ENCODE measurements at regions not wholly inside any gene's neighbourhood (a gene's known extent, or its start where the extent isn't known, plus 50 kb on each side); places are given as distances from the start of the nearest gene placed in this dataset.
A peak's percentile ranks its signal among the peaks of the same experiment; 100 is the strongest.

DNA sequence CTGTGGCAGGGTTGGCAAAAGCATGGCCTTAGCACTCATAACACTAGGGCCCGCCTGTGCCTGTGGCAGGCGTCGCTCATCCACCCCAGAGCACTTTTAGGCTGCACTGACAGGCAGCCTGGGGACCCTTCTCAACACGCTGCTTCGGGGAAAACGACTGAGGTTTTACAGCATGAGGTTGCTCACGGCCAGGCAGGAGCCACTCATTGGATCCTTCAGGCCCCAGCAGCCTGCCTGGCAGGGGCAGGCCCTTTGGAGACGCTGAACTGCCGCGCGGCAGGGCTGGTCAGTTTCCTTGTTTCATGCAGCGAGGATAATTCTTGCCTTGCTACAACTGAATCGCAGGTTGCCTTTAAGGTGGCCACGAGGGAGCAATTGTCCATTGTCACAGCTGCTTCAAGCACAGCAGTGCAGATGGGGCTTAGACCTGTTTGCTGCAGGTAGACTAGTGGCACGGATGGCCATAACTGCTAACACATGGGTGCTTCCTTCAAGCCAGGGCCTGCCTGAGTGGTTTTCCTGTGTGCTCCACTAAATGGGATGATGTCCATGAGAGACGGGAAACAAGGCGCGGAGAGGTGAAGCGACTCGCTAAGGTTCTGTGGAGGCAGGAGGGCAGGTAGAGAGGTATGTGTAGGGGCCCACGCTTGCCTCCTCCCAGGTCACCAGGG is 49.9 kb upstream of the HS6ST1 start:
- Histone ChIP-seq H3K27ac (ENCODE audit: low read depth, low read length) (no peak overlapping the region), H3K4me3 (ENCODE audit: low read depth, low read length) (no peak overlapping the region), H3K9me3 (ENCODE audit: control insufficient read depth, insufficient read depth, low read length) (no peaks in the 10 kb centered on the region), H3K4me1 (ENCODE audit: control insufficient read depth, insufficient read depth, low read length) (peaks cover 9% of the 10 kb centered on the region), H3K9ac (ENCODE audit: low read depth, low read length) (no peak overlapping the region), H3K36me3 (ENCODE audit: control insufficient read depth, insufficient read depth, low read length) (no peaks in the 10 kb centered on the region), H3K27me3 (ENCODE audit: control insufficient read depth, insufficient read depth, low read length) (peaks cover 3% of the 10 kb centered on the region)

DNA sequence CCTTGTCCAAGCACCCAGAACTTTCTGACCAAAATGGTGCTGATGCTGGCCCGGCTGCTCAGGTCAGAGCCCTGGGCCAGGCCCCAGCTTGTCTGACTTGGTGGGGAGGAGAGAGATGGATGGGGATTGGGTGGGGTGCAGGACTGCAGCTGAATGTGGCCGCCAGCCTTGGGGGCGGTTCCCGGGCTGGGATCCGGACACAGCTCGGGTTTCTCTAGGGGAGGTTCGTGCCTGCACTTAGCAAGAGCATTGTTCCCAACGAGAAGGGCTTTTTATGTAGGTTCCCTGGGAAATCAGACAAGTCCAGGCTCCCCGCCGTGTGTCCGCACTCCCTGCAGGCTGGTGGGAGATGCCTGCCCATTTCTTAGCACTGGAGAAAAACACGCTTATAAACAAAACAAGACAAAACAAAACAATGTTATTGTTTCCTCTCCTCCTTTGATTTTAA is 50.5 kb upstream of the HS6ST1 start:
- H3K4me3 ChIP-seq (ENCODE audit: low read depth, low read length) = no peak overlapping the region
- peak overlapping the region; percentile 32 for H3K27ac ChIP-seq (ENCODE audit: low read depth, low read length)
- H3K4me1 ChIP-seq (ENCODE audit: control insufficient read depth, insufficient read depth, low read length) = peaks cover 3% of the 10 kb centered on the region; the same call in 1 of the 2 replicates
- H3K27me3 ChIP-seq (ENCODE audit: control insufficient read depth, insufficient read depth, low read length) = no peaks in the 10 kb centered on the region; the same call in 1 of the 2 replicates
- no peaks in the 10 kb centered on the region for H3K36me3 ChIP-seq (ENCODE audit: control insufficient read depth, insufficient read depth, low read length)
- H3K9ac ChIP-seq (ENCODE audit: low read depth, low read length) = no peak overlapping the region
- H3K9me3 ChIP-seq (ENCODE audit: control insufficient read depth, insufficient read depth, low read length) = no peaks in the 10 kb centered on the region

DNA sequence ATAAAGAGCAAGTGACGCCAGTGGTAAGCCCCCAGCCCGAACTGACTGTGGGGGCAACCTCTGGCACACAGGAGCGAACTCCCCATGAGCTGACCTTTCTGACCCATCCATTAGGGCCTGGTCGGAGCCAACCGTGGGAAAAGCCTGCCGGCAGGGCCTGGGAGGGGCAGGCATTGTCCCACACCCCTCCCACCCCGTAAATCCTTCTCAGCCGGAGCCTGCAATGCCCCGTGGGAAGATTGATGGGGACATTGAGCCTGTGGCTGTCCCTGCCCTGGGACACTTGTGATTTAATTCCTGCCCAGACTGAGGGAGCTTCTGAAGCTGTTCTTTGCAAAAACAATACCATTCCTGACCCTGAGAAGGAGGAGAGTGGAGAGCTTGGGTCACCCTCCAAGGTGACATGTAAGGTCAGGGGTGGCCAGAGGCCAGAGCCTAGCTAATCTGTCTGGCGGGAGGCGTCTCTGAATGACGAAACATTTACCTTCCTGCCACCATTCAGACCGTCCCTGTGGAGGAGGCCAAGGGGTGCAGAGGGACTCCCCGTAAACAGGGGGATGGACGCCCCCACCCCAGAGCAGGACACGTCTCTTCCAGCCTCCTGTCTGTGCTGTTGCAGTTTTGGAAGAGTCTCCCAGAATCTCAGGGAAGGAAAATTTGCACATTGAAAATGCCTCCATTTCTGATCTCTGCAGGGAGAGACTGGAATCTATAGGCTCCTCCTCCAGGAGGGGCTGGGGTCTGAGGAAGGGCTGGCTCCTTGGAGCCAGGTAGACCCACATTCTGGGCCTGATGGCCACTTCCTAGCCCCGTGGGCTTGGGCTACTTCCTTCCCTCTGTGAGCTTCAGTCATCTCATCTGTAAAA is 51.2 kb upstream of the HS6ST1 start:
- H3K4me1 ChIP-seq (ENCODE audit: control insufficient read depth, insufficient read depth, low read length) = peaks cover 3% of the 10 kb centered on the region; the same call in 1 of the 2 replicates
- H3K4me3 ChIP-seq (ENCODE audit: low read depth, low read length) = no peak overlapping the region
- no peak overlapping the region for H3K9ac ChIP-seq (ENCODE audit: low read depth, low read length)
- H3K36me3 ChIP-seq (ENCODE audit: control insufficient read depth, insufficient read depth, low read length) = no peaks in the 10 kb centered on the region
- peak overlapping the region; percentile 32 for H3K27ac ChIP-seq (ENCODE audit: low read depth, low read length)
- H3K9me3 ChIP-seq (ENCODE audit: control insufficient read depth, insufficient read depth, low read length) = no peaks in the 10 kb centered on the region
- no peaks in the 10 kb centered on the region; the same call in 1 of the 2 replicates for H3K27me3 ChIP-seq (ENCODE audit: control insufficient read depth, insufficient read depth, low read length)

DNA sequence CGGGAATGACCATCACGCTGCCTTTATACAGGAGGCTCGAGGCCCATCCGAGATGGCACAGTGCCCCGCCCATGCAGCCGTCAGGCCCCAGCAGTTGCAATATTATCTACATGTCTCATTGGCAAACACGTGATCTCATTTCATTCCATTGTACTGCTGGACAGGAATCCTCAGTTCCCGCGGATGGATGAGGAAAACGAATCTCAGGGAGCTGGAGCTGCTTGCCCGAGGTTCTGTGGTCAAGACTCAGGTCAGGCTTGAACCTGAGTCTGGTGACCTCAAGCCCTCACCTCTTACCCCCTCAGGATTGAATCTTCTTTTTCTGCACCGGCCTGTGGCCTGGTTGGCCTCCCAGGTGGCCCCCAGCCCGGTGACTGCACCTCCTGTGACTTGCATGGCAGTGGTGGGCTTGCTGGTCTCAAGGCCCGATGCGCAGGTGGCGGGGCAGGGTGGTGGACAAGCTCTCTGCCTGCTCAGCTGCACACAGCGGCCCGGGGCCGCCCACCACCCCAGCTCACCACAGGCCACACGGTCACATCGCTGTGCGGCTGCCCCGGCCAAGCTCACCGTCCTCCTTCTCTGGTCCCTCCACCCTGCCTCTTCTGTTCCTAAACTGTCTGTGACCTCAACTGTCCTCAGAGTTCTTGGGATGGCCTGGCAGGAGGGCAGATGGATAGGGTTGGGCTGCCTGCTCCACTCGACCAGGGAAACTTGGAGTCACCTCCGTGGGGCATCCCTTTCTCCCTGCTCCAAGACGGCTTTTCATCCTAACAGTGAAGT is 52.0 kb upstream of the HS6ST1 start:
- Histone ChIP-seq H3K9me3 (ENCODE audit: control insufficient read depth, insufficient read depth, low read length) (no peaks in the 10 kb centered on the region), H3K4me3 (ENCODE audit: low read depth, low read length) (no peak overlapping the region), H3K27me3 (ENCODE audit: control insufficient read depth, insufficient read depth, low read length) (no peaks in the 10 kb centered on the region; the same call in 1 of the 2 replicates), H3K9ac (ENCODE audit: low read depth, low read length) (no peak overlapping the region), H3K27ac (ENCODE audit: low read depth, low read length) (no peak overlapping the region), H3K4me1 (ENCODE audit: control insufficient read depth, insufficient read depth, low read length) (peaks cover 3% of the 10 kb centered on the region; the same call in 1 of the 2 replicates), H3K36me3 (ENCODE audit: control insufficient read depth, insufficient read depth, low read length) (no peaks in the 10 kb centered on the region)

DNA sequence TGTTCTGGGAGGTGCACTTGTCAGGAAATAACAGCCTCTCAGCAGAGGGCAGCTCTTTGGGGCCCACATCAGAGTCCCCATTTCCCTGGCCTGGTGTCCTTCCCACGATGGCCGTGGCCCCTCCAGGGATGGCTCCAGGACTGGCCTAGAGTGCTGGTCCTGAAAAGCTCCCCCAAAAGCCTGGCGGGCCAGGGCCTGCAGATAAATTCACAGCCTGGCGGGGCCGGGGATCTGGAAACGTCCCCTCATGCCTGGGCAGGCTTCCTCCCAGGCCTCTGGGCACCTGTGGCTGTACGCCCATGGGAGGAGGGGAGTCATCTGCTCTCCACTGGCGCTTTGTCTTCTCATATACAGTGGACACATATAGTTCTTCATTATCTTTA is 52.6 kb upstream of the HS6ST1 start:
- peaks cover 3% of the 10 kb centered on the region; the same call in 1 of the 2 replicates for H3K4me1 ChIP-seq (ENCODE audit: control insufficient read depth, insufficient read depth, low read length)
- H3K9me3 ChIP-seq (ENCODE audit: control insufficient read depth, insufficient read depth, low read length) = no peaks in the 10 kb centered on the region
- H3K27me3 ChIP-seq (ENCODE audit: control insufficient read depth, insufficient read depth, low read length) = no peaks in the 10 kb centered on the region; the same call in 1 of the 2 replicates
- H3K4me3 ChIP-seq (ENCODE audit: low read depth, low read length) = no peak overlapping the region
- H3K36me3 ChIP-seq (ENCODE audit: control insufficient read depth, insufficient read depth, low read length) = no peaks in the 10 kb centered on the region
- no peak overlapping the region for H3K9ac ChIP-seq (ENCODE audit: low read depth, low read length)
- no peak overlapping the region for H3K27ac ChIP-seq (ENCODE audit: low read depth, low read length)

DNA sequence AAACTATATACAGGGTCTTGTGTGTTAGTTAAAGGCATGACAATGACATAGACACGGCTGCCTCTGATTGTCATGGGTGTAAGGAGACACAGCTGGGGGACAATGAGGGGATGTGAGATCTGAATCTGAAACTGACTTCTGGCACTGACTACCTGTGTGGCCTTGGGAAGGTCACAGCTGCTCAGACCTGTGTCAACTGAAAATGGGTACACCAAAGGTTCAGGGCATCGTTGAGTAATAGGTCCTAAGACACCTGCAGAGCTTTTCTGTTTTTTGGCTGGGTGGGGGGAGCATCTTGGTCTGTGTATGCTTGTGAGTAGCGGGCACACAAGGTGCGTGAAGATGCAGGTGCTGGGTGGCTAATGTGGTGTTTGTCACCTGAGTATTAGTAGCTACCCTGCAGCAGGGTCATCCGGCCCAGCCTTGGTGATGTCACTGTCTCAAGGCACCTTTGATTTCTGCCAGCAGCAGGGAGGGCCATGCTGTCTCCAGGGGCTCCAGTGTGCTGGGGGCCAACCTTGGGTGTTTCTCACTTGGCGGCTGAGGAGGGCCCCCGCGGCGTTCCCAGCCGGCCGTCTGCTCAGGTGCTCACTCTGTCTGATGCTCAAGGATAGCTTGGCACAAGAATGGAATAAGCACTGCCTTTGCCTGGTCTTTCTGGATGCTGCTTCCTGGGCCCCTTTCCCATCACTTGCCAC is 53.1 kb upstream of the HS6ST1 start:
- H3K9me3 ChIP-seq (ENCODE audit: control insufficient read depth, insufficient read depth, low read length) = no peaks in the 10 kb centered on the region
- H3K27me3 ChIP-seq (ENCODE audit: control insufficient read depth, insufficient read depth, low read length) = no peaks in the 10 kb centered on the region
- H3K27ac ChIP-seq (ENCODE audit: low read depth, low read length) = no peak overlapping the region
- peaks cover 3% of the 10 kb centered on the region; the same call in 1 of the 2 replicates for H3K4me1 ChIP-seq (ENCODE audit: control insufficient read depth, insufficient read depth, low read length)
- no peak overlapping the region for H3K9ac ChIP-seq (ENCODE audit: low read depth, low read length)
- no peak overlapping the region for H3K4me3 ChIP-seq (ENCODE audit: low read depth, low read length)
- H3K36me3 ChIP-seq (ENCODE audit: control insufficient read depth, insufficient read depth, low read length) = no peaks in the 10 kb centered on the region

DNA sequence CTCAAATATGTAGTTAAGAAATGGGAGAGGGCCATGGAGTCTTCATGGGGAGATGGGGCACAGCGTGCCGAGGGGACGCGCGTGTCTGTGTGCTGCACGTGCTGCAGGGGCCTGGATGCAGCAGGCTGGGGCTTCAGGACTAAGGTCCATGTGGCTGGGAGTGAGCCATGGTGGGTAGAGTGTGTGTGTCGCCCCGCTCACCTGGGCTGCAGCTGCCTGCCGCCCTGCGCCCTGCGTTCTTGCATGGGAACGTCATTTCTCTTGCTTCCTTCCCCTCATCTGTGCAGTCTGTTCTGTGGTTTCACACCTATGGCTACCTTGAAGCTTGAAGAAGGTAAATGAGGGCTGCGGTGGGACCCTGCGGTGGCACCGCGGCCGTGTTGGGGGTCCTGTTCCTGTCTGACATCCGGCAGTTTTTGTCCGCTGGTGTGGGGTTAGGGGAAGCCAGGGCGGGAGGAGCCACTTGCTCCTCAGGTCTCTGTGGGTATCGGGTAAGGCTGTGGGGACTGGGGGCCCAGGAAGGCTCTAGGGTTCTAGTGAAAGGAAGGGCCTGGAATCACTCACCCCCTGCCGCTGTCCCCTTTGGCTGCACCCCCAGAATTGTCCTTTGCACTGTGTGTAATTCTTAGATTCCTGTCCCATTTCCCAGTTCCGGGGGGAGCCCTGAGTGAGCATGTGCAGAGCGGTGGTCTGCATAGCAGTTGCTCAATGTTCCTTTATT is 54.1 kb upstream of the HS6ST1 start:
- H3K9ac ChIP-seq (ENCODE audit: low read depth, low read length) = no peak overlapping the region

DNA sequence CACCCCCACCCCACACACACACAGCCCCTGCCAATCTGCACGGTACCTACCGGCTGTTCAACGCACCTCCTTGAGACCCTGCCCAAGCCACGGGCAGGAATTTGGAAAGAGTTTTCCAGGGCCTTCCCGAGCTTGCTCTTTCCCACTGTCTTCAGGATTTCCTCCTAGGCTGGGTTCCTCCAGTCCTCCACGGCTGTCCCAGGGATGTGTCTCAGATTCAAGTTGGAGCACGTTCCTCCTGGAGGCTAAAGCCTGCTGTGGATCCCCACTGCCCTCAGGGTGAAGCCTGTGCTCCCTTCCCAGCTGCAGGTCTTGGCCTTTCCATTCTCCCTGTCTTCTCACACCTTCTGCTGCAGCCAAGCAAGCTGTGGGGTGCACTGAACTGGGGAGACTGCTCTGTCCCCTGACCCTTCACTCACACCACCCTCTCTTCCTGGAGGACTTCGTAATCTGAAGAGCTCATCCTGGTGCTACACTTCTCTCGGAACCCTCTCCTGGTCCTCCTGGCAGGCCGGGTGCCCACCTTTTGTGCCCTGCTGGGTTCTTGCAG is 54.9 kb upstream of the HS6ST1 start:
- Histone ChIP-seq H3K9ac (ENCODE audit: low read depth, low read length) (no peak overlapping the region), H3K9me3 (ENCODE audit: control insufficient read depth, insufficient read depth, low read length) (no peaks in the 10 kb centered on the region), H3K27me3 (ENCODE audit: control insufficient read depth, insufficient read depth, low read length) (no peaks in the 10 kb centered on the region), H3K4me1 (ENCODE audit: control insufficient read depth, insufficient read depth, low read length) (peaks cover 3% of the 10 kb centered on the region; the same call in 1 of the 2 replicates), H3K27ac (ENCODE audit: low read depth, low read length) (no peak overlapping the region), H3K4me3 (ENCODE audit: low read depth, low read length) (no peak overlapping the region), H3K36me3 (ENCODE audit: control insufficient read depth, insufficient read depth, low read length) (no peaks in the 10 kb centered on the region)

More for the DNA sequence above, 54.1 kb upstream of the HS6ST1 start:
- no peak overlapping the region for H3K4me3 ChIP-seq (ENCODE audit: low read depth, low read length)
- H3K36me3 ChIP-seq (ENCODE audit: control insufficient read depth, insufficient read depth, low read length) = no peaks in the 10 kb centered on the region
- no peaks in the 10 kb centered on the region for H3K27me3 ChIP-seq (ENCODE audit: control insufficient read depth, insufficient read depth, low read length)
- peaks cover 3% of the 10 kb centered on the region; the same call in 1 of the 2 replicates for H3K4me1 ChIP-seq (ENCODE audit: control insufficient read depth, insufficient read depth, low read length)
- H3K27ac ChIP-seq (ENCODE audit: low read depth, low read length) = no peak overlapping the region
- no peaks in the 10 kb centered on the region for H3K9me3 ChIP-seq (ENCODE audit: control insufficient read depth, insufficient read depth, low read length)

DNA sequence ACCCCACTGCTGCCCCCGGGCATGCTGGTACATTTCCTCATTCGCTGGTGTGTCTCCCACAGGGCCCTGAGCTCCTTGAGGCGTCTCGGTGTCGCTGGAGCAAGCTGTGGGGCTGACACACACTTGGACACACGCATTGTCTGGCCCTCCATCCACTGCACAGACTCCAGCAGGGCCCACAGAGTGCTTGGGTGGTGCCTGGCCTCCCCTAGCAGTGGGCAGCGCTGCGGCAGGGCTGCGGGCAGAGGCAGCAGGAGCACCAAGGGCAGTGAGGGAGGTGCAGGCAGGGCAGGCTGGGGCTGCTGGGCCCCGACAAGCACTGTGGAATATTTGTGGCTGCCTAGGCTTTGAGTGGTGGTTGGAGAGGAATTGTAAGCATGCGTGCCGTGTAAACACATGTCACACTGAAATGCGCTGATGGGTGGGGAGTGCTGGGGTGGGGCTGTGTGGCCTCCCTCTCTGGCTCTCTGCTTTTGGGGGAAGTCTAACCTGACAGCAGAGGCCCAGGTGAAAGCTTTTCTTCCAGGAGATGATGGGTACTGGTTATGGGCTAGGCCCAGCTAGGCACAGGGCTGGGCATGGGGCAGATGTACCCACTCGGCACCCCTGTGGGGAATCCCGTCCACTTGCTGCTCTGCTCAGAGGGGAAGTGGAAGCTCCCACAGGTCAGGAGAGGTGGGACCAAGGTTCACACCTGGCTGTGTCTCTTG is 55.5 kb upstream of the HS6ST1 start:
- Histone ChIP-seq H3K4me1 (ENCODE audit: control insufficient read depth, insufficient read depth, low read length) (peaks cover 10% of the 10 kb centered on the region), H3K36me3 (ENCODE audit: control insufficient read depth, insufficient read depth, low read length) (no peaks in the 10 kb centered on the region), H3K9ac (ENCODE audit: low read depth, low read length) (no peak overlapping the region), H3K4me3 (ENCODE audit: low read depth, low read length) (no peak overlapping the region), H3K9me3 (ENCODE audit: control insufficient read depth, insufficient read depth, low read length) (no peaks in the 10 kb centered on the region), H3K27ac (ENCODE audit: low read depth, low read length) (no peak overlapping the region), H3K27me3 (ENCODE audit: control insufficient read depth, insufficient read depth, low read length) (no peaks in the 10 kb centered on the region)
